ENCODE measurements at regions not wholly inside any gene's neighbourhood (a gene's known extent, or its start where the extent isn't known, plus 50 kb on each side); places are given as distances from the start of the nearest gene placed in this dataset.

DNA sequence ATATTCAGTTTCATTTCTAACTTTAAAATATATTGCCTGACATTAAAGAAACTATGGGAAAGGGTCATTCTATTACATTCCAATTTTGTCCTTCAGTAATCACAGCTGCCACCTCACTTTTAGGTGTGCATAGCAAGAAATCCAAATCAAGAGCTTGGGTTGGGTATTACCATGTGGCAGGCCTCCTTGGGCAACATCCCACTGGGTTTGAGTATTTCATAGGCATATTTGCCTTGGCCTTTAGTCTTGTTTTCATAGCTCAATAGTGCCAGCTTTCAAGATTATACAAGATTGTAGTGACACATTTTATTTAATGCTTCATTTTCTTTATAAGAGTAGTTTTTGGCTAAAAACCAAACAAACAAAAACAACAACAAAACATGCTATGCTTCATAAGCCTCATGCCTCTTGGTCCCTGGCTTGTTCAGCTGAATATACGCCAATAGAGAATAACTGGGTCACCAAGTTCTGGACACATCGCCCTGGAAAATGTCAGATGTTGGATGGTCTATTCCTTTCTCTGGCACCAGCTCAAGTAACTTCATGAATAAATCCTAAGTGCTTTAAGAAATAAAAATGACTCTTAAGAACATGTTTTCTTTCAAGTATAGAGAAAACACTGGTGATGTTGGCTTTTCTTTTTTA, 167.4 kb upstream of the STARD13 start:
- TF ChIP-seq, protein P1, sequence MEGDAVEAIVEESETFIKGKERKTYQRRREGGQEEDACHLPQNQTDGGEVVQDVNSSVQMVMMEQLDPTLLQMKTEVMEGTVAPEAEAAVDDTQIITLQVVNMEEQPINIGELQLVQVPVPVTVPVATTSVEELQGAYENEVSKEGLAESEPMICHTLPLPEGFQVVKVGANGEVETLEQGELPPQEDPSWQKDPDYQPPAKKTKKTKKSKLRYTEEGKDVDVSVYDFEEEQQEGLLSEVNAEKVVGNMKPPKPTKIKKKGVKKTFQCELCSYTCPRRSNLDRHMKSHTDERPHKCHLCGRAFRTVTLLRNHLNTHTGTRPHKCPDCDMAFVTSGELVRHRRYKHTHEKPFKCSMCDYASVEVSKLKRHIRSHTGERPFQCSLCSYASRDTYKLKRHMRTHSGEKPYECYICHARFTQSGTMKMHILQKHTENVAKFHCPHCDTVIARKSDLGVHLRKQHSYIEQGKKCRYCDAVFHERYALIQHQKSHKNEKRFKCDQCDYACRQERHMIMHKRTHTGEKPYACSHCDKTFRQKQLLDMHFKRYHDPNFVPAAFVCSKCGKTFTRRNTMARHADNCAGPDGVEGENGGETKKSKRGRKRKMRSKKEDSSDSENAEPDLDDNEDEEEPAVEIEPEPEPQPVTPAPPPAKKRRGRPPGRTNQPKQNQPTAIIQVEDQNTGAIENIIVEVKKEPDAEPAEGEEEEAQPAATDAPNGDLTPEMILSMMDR (IDR thresholded peaks at IDR 0.05; ENCODE audit: insufficient read depth, low read depth, low read length): no peak
- TF ChIP-seq EZH2 (IDR thresholded peaks at IDR 0.05; ENCODE audit: insufficient read depth, low read length): no peak
